K562 (cell line): ENCODE measurements at regions not wholly inside any gene's neighbourhood (a gene's known extent, or its start where the extent isn't known, plus 50 kb on each side); places are given as distances from the start of the nearest gene placed in this dataset.

Experiments
- DMBX1 ChIP-seq: fragments of 250-450 bp; sonication (Bioruptor Pico); IDR thresholded peaks from 2 replicates; pipeline ENCODE4 v1.8.0; 2022; ENCODE audit warnings: inconsistent platforms, mild to moderate bottlenecking, moderate library complexity, borderline replicate concordance
- ILF3 ChIP-seq: fragments of 450-650 bp; IDR thresholded peaks from 2 replicates; pipeline ENCODE4 v1.6.1; 2018; ENCODE audit warnings: antibody characterized with exemption, mild to moderate bottlenecking, moderate library complexity, borderline replicate concordance
- POLR2B ChIP-seq: fragments of 450-650 bp; IDR thresholded peaks from 2 replicates; pipeline ENCODE4 v1.6.1; 2018; ENCODE audit warnings: low read depth; ENCODE audit not compliant: partially characterized antibody
- RBFOX2 ChIP-seq: fragments of 200-400 bp; formaldehyde crosslinking; IDR thresholded peaks from 2 replicates; pipeline ENCODE4 v1.6.1; 2017; ENCODE audit warnings: low read depth, mild to moderate bottlenecking, low read length, moderate library complexity
- SIX5 ChIP-seq, 2 experiments: IDR thresholded peaks; 2 replicates each; pipeline ENCODE4 v1.6.1; 2011; ENCODE audit warnings: low read length in 2 of 2, borderline replicate concordance in 1 of 2, low read depth in 1 of 2, mild to moderate bottlenecking in 1 of 2, moderate library complexity in 1 of 2; ENCODE audit not compliant: insufficient read depth in 1 of 2
- STAT5A ChIP-seq: IDR thresholded peaks from 2 replicates; pipeline ENCODE4 v1.6.1; 2012; ENCODE audit warnings: low read length, inconsistent platforms, borderline replicate concordance
- TRIM24 ChIP-seq, 2 experiments: fragments of 450-650 bp; IDR thresholded peaks; 2 replicates each; pipeline ENCODE4 v1.6.1; 2016
- ZNF146 ChIP-seq: IDR thresholded peaks from one replicate; pipeline ENCODE4 v1.6.1; 2018; ENCODE audit warnings: missing compliant biosample characterization; ENCODE audit not compliant: unreplicated experiment
- ZNF23 ChIP-seq: fragments of 250-450 bp; sonication (Bioruptor Pico); IDR thresholded peaks from 2 replicates; pipeline ENCODE4 v1.4.0; 2020; ENCODE audit warnings: mild to moderate bottlenecking
- ZNF507 ChIP-seq: conservative IDR thresholded peaks from 2 replicates; pipeline ENCODE4 v1.6.1; 2017; ENCODE audit warnings: missing genetic modification characterization, missing compliant biosample characterization

GRCh38 chr2:42969231-42970150, 177.1 kb upstream of the HAAO start (continued):
- TF ChIP-seq ZNF23 (CRISPR knock-in tag) (no peak), TRIM24 (IDR thresholded peaks at IDR 0.05) (no peak), POLR2B (no peak), STAT5A (no peak), SIX5 (IDR thresholded peaks at IDR 0.05; ENCODE audit: borderline replicate concordance in 1 of 2, insufficient read depth in 1 of 2, low read depth in 1 of 2, low read length in 2 of 2) (no peak), ZNF146 (no peak), DMBX1 (no peak), RBFOX2 (no peak), ILF3 (no peak), ZNF507 (tag) (no peak)
